ENCODE measurements at regions not wholly inside any gene's neighbourhood (a gene's known extent, or its start where the extent isn't known, plus 50 kb on each side); places are given as distances from the start of the nearest gene placed in this dataset.

DNA sequence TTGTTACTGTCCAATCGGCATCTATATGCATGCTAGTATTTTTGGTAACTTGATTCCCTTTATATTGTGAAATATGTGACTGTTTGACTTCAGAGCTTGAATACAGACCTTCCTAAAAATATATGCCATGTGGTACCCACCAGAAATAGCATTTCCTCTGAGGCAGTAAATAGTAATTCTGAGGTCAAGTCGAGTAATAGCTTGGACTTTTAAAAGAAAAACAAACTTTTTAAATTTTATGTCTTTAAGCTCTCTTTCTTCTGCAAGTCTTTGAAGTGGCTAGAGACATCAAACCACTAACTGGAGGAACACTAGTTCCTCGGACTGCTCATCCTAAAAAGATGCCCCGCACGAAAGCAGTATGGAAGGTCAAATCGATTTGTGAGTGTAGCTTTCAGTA, 396.8 kb upstream of the SLC14A2 start:
- TF ChIP-seq, protein P1, sequence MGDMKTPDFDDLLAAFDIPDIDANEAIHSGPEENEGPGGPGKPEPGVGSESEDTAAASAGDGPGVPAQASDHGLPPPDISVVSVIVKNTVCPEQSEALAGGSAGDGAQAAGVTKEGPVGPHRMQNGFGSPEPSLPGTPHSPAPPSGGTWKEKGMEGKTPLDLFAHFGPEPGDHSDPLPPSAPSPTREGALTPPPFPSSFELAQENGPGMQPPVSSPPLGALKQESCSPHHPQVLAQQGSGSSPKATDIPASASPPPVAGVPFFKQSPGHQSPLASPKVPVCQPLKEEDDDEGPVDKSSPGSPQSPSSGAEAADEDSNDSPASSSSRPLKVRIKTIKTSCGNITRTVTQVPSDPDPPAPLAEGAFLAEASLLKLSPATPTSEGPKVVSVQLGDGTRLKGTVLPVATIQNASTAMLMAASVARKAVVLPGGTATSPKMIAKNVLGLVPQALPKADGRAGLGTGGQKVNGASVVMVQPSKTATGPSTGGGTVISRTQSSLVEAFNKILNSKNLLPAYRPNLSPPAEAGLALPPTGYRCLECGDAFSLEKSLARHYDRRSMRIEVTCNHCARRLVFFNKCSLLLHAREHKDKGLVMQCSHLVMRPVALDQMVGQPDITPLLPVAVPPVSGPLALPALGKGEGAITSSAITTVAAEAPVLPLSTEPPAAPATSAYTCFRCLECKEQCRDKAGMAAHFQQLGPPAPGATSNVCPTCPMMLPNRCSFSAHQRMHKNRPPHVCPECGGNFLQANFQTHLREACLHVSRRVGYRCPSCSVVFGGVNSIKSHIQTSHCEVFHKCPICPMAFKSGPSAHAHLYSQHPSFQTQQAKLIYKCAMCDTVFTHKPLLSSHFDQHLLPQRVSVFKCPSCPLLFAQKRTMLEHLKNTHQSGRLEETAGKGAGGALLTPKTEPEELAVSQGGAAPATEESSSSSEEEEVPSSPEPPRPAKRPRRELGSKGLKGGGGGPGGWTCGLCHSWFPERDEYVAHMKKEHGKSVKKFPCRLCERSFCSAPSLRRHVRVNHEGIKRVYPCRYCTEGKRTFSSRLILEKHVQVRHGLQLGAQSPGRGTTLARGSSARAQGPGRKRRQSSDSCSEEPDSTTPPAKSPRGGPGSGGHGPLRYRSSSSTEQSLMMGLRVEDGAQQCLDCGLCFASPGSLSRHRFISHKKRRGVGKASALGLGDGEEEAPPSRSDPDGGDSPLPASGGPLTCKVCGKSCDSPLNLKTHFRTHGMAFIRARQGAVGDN (IDR thresholded peaks at IDR 0.05), result no peak
- TF ChIP-seq ZBED1 (IDR thresholded peaks at IDR 0.05; ENCODE audit: borderline replicate concordance), result no peak
- no peak for TF ChIP-seq FOS (IDR thresholded peaks at IDR 0.05; ENCODE audit: borderline replicate concordance, extremely low read depth, insufficient read length)
- TF ChIP-seq, protein P2, sequence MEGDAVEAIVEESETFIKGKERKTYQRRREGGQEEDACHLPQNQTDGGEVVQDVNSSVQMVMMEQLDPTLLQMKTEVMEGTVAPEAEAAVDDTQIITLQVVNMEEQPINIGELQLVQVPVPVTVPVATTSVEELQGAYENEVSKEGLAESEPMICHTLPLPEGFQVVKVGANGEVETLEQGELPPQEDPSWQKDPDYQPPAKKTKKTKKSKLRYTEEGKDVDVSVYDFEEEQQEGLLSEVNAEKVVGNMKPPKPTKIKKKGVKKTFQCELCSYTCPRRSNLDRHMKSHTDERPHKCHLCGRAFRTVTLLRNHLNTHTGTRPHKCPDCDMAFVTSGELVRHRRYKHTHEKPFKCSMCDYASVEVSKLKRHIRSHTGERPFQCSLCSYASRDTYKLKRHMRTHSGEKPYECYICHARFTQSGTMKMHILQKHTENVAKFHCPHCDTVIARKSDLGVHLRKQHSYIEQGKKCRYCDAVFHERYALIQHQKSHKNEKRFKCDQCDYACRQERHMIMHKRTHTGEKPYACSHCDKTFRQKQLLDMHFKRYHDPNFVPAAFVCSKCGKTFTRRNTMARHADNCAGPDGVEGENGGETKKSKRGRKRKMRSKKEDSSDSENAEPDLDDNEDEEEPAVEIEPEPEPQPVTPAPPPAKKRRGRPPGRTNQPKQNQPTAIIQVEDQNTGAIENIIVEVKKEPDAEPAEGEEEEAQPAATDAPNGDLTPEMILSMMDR (IDR thresholded peaks at IDR 0.05 in 2 of 3, conservative IDR thresholded peaks at IDR 0.05 in 1 of 3; ENCODE audit: control insufficient read depth in 2 of 3, extremely low read depth in 1 of 3, insufficient read depth in 1 of 3, low read depth in 3 of 3, low read length in 3 of 3), result no peak
- no peak for TF ChIP-seq CBX5 (IDR thresholded peaks at IDR 0.05; ENCODE audit: low read depth)
- no peak for TF ChIP-seq EZH2 (IDR thresholded peaks at IDR 0.05; ENCODE audit: borderline replicate concordance, control insufficient read depth, low read depth, low read length)
- TF ChIP-seq MTA3 (IDR thresholded peaks at IDR 0.05; ENCODE audit: borderline replicate concordance, low read length), result no peak
- TF ChIP-seq, protein P3, sequence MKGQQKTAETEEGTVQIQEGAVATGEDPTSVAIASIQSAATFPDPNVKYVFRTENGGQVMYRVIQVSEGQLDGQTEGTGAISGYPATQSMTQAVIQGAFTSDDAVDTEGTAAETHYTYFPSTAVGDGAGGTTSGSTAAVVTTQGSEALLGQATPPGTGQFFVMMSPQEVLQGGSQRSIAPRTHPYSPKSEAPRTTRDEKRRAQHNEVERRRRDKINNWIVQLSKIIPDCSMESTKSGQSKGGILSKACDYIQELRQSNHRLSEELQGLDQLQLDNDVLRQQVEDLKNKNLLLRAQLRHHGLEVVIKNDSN (IDR thresholded peaks at IDR 0.05; ENCODE audit: borderline replicate concordance, extremely low read length, insufficient read depth, low read depth, low read length), result no peak
- TF ChIP-seq, protein P4, sequence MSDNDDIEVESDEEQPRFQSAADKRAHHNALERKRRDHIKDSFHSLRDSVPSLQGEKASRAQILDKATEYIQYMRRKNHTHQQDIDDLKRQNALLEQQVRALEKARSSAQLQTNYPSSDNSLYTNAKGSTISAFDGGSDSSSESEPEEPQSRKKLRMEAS (IDR thresholded peaks at IDR 0.05; ENCODE audit: low read depth, low read length), result no peak
- TF ChIP-seq SIX5 (IDR thresholded peaks at IDR 0.05; ENCODE audit: low read depth, low read length, severe bottlenecking), result no peak
- no peak for TF ChIP-seq POLR2AphosphoS2 (IDR thresholded peaks at IDR 0.05; ENCODE audit: low read depth, low read length)
- no peak for TF ChIP-seq RAD21 (IDR thresholded peaks at IDR 0.05; ENCODE audit: insufficient read depth, low read depth, low read length)
- TF ChIP-seq, protein P5, sequence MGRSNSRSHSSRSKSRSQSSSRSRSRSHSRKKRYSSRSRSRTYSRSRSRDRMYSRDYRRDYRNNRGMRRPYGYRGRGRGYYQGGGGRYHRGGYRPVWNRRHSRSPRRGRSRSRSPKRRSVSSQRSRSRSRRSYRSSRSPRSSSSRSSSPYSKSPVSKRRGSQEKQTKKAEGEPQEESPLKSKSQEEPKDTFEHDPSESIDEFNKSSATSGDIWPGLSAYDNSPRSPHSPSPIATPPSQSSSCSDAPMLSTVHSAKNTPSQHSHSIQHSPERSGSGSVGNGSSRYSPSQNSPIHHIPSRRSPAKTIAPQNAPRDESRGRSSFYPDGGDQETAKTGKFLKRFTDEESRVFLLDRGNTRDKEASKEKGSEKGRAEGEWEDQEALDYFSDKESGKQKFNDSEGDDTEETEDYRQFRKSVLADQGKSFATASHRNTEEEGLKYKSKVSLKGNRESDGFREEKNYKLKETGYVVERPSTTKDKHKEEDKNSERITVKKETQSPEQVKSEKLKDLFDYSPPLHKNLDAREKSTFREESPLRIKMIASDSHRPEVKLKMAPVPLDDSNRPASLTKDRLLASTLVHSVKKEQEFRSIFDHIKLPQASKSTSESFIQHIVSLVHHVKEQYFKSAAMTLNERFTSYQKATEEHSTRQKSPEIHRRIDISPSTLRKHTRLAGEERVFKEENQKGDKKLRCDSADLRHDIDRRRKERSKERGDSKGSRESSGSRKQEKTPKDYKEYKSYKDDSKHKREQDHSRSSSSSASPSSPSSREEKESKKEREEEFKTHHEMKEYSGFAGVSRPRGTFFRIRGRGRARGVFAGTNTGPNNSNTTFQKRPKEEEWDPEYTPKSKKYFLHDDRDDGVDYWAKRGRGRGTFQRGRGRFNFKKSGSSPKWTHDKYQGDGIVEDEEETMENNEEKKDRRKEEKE (IDR thresholded peaks at IDR 0.05), result no peak
- TF ChIP-seq, protein P6, sequence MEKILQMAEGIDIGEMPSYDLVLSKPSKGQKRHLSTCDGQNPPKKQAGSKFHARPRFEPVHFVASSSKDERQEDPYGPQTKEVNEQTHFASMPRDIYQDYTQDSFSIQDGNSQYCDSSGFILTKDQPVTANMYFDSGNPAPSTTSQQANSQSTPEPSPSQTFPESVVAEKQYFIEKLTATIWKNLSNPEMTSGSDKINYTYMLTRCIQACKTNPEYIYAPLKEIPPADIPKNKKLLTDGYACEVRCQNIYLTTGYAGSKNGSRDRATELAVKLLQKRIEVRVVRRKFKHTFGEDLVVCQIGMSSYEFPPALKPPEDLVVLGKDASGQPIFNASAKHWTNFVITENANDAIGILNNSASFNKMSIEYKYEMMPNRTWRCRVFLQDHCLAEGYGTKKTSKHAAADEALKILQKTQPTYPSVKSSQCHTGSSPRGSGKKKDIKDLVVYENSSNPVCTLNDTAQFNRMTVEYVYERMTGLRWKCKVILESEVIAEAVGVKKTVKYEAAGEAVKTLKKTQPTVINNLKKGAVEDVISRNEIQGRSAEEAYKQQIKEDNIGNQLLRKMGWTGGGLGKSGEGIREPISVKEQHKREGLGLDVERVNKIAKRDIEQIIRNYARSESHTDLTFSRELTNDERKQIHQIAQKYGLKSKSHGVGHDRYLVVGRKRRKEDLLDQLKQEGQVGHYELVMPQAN (conservative IDR thresholded peaks at IDR 0.05), result no peak

Measured in GM12878 (cell line).